HK-2 (cell line): ENCODE measurements at regions not wholly inside any gene's neighbourhood (a gene's known extent, or its start where the extent isn't known, plus 50 kb on each side); places are given as distances from the start of the nearest gene placed in this dataset.
A peak's percentile ranks its signal among the peaks of the same experiment; 100 is the strongest.
"Not testable (repeated sequence)": the region's sequence is repeated elsewhere in the genome, so short reads cannot be mapped to it uniquely, and the experiment has no call there.

Experiments
- DNase-seq: peaks from one replicate; pipeline ENCODE4 v3.0.0-alpha.2; 2018; ENCODE audit not compliant: unreplicated experiment

DNA sequence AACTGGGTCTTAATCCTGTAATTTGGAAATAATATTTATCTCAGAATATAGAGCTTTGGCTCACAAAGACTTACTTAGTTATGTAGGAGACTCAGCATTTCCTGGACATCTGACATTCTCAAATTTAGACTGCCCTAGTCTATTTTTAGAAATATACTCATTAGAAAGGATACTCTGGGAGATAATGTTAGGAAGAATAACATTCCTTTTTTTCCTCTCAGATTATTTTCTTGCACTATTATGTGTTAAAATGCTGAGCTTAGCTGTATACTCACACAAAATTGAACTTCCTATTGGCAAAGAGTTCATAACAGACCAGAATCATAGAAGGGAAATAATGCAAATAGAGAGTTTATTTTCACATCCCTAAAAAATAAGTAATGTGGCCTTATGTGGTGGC is 1424.9 kb upstream of the PCDH7 start:
- DNase-seq: no peak

DNA sequence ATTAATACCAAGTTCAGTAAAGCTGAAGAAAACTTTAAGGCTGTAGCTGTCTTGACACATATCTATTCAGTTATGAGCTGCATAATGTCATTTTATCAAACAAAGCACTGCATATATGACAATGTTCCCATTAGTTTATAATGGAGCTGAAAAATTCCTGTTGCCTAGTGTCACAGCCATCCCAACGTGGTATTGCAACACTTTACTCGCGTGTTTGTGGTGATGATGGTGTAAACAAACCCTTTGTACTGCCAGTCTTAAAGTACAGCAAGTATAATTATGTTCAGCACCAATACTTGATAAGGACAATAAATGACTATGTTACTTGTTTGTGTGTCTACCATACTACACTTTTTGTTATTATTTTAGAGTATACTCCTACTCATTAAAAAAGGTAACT is 1415.6 kb upstream of the PCDH7 start:
- DNase-seq: no peak

DNA sequence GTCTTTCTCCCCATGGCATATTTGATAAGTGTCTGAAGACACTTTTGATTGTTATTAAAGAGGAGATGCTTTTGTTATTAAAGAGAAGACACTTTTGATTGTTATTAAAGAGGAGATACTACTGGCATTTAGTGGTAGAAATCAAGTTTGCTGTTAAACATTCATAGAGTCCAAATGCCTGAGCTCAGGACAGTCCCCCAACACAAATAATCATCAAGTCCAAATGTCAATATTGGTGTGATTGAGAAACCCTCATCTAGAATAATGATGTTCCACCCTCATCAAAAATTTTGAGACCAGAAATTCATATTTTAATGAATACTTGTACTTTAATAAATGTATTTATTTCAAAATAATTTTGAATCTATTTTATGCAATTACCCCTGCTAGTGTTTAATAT is 1412.9 kb upstream of the PCDH7 start:
- no peak for DNase-seq

DNA sequence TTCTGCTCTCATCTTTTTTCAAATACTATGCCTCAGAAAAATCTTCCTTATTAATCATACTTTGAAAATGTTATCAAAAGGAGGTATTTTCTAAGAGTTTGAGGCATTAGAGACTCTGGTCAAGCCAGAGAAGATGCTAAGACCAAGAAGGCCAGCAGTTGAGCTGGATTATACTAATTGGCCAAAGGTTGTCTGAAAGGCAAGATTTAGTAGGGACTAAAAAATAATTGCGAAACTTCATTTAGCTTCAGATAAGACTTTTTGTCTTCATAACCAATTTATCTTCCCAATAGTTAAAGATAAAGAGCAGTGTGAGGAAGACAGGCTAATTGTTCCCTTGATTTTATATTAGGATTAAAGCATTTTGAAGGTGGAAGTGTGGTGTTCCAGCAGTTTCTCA is 1412.4 kb upstream of the PCDH7 start:
- no peak for DNase-seq

DNA sequence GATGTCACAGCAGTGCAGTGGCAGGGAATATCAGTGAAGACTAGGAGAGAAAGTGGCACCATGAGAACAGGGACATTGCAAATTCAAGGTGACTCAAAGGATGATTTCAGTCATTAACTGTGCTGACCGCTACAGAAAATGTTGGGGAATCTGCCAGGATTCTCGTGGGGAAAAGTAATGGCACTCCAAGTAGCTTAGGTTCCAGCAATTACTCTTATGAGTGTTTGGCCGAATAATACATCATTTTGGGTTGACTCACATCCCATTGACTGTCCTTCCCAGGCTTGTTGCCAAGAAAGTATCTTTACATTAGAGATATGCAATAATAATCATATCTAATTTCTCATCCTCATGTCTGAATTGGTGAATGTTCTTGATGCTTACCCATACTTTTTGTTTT is 1411.1 kb upstream of the PCDH7 start:
- DNase-seq: no peak

DNA sequence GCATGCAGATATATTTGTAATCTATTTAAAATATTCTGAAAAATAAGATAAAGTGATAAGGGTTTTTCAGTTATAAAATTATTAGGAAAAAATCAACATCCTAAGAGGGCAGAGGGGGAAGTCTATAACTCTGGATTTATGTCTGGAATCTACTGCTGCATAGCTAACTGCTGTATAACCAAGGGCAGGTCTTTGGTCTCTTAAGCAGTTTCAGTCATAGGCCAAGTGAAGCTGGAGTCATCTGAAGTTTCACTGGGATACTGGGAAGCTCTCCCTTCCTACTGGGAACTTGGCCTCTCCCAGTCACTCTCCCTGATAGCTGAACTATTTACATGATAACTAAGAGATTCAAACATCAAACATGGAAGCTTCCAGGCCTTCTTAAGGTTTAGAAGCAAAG is 1409.9 kb upstream of the PCDH7 start:
- DNase-seq: no peak

DNA sequence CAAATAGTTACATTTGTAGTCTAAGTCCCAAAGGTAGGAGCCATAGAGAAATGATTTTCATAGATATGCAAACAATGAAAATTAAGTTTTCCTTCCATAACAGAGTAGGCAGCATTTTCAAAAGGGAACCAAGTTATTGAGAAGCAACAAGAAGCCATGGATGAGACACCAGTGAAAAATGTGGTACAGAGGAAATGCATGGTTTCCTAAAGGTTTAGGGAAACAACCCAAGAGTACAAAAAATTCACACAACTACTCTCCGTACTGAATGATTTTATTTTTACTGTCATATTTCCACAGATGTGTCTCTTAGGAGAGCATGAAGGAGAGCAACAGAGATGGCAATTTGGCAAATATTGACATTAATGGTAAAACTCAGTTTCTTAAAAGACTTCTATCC is 1408.9 kb upstream of the PCDH7 start:
- DNase-seq: no peak

DNA sequence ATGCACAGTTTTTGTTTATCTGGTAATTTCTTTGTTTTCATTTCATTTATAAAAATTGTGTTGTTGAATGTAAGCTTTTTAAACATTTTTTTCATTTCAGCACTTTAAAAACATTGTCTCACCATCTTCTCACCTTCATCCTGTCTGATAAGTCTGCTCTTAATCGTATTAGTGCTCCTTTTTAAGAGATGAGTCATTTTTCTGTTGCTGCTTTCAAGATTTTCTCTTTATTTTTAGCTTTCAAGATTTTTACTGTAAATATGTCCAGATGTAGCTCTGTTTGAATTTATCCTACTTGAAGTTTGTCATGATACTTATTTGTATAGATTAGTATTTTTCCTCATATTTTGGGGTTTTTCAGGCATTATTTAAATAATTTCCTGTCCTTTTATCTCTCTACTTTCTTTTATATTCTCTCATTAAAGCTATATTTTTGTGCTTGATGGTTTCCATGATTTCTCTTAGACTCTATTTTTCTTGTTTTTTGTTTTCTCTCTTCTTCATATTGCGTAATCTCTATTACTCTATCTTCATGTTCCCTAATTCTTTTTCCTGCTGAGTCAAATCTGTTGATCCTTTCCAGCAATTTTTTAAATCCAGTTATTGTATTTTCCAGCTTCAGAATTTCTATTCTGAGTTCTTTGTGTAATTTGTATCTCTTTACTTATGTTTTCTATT is 1400.4 kb upstream of the PCDH7 start:
- no peak for DNase-seq

DNA sequence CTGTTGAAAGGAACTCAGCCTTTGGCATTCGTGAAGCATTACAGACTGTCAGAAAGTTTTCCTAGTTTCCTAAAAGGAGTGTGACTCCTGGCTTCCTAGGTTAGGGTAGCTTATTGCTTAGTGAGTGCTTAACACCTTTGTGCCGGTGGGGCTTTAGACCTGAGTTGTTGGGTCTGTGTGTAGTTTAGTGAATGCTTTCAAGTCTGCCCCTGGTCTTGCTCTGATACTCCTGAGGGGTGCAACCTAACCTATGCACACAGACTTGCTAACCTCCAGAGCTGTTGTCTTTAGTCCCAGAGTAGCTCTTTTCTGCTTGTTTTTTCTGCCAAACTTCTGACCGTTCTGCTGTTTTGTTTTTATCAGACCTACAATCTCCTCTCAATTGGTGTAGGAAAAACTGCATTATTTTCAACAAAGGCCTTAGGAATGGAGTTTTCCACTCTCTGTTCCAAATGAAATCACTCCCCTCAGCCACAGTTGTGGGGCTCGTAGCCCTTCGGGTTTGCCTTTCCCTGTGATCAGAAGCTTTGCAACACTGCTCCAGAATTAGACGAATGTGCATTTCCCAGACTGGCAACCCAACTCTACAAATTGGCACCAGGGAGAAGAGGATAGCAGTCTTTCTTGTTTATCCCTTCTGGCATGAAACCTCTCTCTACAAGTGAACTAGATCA is 1399.1 kb upstream of the PCDH7 start:
- no peak for DNase-seq

DNA sequence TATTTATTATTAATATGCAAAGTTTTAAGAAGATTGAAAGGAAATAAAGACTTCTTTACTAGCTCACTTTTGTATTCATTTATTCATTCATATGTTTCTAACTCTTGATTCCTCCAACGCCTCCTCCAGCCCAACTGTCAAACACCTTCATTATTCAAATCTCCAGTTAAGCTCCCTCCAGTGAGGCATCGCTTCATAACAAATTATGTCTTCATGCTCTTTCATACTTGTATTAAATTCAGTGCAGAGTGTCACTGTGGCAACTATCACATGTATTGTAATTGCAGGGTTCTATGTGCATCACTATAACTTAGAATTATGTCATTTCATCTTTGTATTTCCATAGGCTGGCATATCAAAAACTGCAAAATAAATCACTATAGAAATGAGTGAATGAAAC is 1394.2 kb upstream of the PCDH7 start:
- DNase-seq: no peak

DNA sequence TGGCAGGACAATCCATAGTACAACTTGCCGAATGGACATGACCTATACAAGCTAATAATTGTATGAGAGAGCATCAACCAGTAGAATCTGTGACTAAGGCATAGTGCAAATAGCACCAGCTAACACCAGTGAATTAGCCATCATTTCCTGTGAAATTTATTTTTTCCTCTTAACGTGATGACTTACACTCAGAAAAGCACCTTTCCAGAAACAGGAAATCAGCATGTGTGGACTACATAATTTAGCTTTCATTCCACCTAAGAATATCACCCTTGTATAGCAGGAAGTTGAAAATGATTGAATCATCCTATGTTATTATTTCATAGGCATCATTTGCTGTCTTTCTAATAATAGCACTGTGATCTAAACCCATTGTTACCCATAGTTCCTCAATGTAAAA is 1393.4 kb upstream of the PCDH7 start:
- no peak for DNase-seq

DNA sequence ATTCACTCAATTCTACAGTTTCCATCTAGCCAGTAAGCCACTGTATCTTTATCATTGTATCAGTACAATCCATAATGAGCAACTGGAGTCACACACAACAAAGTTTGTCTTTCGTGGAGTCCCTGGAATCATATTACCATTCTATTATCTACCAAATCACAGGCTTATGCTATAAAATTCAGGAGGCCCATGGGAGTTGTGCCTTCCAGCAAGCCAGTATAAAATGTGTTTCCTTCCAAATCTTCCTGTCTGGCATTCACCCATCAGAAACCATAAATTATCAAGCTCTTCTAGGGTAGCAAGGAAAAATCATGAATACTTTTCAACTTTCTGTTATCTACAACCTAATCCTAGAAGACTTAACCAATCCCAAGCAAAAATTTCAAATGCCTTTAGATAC is 1383.3 kb upstream of the PCDH7 start:
- DNase-seq: no peak

DNA sequence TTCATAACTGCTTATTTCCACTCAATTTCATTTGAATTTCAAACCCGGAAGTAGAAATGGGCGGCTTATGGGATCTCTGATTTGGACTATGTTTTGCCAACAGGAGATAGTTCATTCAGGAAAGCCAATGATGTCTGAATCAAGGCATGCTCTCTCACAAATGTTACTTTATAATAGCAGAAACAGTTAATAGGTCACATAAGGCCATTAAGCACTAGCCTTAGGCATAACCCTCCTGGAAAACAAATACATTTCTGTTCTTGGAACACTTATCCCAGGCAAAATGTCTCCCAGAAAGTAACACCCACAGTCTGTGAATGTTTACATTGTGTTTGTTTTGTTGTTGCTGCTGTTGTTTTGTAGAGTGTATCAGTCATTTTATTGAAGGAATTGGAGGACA is 1347.2 kb upstream of the PCDH7 start:
- no peak for DNase-seq

DNA sequence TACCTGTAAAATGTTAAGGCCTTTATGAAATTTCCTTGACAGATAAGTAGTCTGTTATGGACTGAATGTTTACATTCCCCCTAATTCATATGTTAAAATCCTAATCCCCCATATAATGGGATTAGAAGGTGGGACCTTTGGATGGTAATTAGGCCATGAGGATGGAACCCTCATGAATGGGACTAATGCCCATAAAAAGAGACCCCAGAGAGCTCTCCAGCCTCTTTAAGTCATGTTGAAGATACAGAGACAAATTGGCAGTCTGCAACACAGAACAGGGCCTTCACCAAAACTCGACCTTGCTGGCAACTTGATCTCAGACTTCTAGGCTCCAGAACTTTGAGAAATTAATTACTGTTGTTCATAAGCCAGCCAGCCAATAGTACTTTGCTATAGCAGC is 1344.5 kb upstream of the PCDH7 start:
- no peak for DNase-seq

DNA sequence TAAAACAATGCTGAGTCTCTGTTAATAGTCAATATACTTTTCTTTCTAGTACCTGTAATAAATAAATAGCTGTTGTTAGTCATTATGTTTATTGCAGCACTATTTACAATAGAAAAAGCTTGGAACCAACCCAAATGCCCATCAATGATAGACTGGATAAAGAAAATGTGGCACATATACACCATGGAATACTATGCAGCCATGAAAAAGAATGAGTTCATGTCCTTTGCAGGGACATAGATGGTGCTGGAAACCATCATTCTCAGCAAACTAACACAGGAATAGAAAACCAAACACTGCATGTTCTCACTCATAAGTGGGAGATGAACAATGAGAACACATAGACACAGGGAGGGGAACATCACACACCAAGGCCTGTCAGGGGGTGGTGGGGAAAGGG is 1341.9 kb upstream of the PCDH7 start:
- not testable (repeated sequence) for DNase-seq

DNA sequence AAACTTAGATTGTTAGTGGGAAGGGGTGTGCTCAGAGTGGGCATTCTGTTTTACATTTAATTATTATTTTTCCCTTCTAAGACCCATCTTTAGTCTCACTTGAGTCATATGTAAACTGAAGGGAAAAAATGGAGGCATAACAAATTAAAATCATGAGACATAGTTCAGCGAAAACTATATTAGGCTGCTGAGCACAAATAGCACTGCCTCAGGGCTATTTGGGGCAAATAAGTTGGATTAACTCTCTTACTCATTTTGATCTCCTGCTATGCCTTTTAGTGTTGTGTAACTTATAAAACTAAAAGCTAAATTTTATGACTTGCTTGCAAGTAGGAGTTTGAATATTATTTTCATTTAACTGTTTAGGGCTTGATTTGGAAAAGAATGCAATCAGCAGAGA is 1329.2 kb upstream of the PCDH7 start:
- DNase-seq: no peak

DNA sequence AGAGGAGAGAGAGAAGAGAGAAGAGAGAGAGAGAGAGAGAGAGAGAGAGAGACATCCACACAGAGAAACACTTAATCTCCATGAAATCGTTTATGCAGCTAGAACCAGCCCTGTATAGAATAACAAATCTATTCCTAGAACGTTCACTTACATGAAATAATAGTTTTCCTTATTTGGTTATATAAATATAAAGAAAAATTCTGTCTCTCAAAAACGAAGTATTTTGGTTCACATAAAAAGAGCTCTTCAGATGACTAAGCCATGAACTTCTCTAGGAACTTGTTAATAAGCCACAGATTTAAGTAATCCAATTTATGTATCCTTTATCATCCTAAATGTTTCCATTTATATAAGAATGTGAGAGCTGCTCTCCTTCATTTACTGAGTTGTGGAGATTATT is 1315.1 kb upstream of the PCDH7 start:
- no peak for DNase-seq

DNA sequence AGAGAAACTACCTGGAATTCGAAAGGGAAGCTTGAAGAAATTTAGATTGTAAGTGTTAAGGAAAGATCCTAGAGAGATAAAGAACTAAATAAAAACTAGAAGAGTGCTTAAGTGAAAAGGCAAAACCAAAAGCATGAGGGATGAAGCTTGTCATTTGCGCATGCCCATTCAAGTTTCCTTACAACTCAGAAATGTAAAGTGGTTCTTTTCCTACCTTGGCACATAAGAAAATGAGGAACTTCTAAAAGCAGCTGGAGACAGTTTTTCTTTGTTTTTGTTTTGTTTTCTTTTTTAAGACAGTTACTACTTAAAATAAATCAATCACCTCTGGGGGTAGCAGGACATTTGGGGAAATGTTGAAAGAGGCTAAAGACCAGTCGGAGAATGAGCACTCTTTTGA is 1304.4 kb upstream of the PCDH7 start:
- DNase-seq: no peak

DNA sequence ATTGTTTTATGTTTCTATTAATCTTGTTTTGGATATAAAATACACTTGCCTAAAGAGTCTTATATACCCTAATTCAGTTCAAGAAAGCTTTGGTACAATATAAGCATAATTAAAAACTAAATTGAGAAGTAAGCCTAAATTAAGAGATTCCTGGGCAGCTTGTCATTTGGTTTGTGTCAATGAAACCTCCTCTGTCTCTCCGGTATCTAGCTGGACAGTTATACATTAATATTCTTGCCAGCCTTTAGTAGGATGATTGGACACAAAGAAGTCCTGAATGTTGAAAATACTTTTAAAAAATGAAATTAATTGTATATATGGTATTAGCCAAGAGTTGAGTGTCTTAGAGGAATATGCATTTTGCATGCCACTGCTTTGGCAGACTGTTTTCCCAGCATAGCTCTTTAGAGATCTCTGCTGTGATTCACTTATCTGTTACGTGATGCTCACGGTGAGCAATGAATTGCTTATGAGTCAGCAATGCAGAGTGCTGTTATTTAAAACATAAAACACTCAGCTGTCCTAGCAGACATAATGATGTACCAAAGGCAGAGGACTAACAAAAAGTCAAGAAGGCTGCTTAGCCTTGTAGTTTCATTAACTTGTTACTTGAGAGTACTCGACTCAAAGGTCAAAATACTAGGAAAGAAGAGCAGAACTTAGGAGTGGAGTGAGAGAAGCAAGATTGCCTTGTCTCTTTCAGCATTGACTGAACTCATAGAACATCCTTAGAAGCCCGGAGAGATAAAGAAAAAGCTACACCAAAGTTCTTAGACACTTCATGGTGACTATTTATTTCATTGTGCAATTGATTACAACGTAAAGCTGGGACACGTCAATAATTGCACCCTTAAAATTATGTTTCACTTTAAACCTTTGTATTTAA is 1296.1 kb upstream of the PCDH7 start:
- peak; percentile 22 for DNase-seq

DNA sequence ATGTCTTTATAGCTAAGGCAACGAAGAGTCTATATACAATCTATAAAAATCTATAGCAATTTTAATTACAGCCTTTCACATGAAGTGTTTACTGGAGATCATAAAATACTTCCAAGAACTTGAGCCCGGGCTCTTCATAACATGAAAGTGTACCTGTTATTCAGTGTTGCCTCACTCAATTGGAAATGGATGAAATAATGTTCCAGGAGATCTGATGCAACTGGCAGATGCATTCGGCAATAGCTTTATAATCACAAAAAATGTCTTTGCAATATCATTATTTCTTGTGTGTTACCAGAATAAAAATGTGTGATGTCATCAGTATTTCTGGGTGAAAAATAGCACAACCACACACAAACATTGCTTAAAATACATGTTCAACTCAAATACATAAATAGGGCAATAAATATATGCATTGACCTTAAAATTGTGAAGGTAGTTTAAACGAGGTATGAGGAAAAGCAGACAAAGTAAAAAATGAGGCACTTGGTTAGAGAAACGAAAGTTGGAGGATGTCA is 1266.8 kb upstream of the PCDH7 start:
- no peak for DNase-seq

DNA sequence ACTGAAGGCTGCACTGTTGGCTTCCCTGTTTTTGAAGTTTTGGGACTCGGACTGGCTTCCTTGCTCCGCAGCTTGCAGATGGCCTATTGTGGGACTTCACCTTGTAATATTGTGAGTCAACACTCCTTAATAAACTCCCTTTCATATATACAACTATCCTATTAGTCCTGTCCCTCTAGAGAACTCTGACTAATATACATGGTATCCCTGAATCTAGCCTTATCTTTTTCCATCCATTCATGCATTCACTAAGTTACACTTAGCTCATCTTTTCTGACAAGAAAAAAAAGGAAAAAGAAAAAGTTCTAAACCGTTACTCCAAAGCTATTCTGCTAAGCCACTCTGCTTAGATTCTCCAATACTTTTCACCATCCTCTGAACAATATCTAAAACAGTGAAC is 1260.2 kb upstream of the PCDH7 start:
- DNase-seq: no peak

DNA sequence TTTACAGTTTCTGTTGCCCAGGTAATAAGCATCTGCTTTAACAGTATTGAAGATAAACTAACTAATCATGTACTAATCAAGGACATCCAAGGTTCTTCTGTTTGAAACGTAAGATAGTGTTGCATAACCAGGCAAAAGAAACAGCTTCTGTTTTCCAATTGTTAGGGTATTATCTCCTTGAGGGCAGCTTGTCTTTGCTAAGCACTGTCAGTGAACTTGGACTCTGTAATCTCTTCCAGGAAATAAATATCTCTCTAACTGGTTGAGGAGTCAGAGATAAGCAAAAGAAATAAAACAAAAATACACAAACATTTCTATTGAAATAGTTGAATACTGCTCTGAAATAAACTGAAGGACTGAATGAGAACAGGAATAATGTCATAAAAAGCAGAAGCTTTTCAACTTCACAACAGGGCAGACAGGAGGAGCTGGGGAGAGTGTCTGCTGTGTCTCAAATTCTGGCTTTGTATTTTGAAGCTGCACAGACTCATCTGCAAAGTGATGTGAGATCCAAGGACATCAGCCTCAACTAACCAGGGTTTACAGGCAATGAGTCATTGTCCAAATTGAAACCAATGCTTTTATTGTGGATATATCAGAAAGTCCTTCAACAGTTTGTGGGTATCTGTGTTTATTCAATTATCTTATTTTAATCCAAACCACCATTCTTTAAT is 1253.0 kb upstream of the PCDH7 start:
- no peak for DNase-seq
